ENCODE measurements at regions not wholly inside any gene's neighbourhood (a gene's known extent, or its start where the extent isn't known, plus 50 kb on each side); places are given as distances from the start of the nearest gene placed in this dataset.
"Not testable (repeated sequence)": the region's sequence is repeated elsewhere in the genome, so short reads cannot be mapped to it uniquely, and the experiment has no call there.

GRCh38 chr2:241959751-241960269 lies 90.3 kb downstream of the RTP5 start:
- no peak for DNase-seq

- DNase-seq = no peak
Observed at GRCh38 chr2:241961454-241961853, 91.9 kb downstream of the RTP5 start.

GRCh38 chr2:241964133-241964532 lies 94.6 kb downstream of the RTP5 start:
- DNase-seq = no peak

- no peak for DNase-seq
Observed at GRCh38 chr2:241965931-241966412, 96.4 kb downstream of the RTP5 start.

DNA sequence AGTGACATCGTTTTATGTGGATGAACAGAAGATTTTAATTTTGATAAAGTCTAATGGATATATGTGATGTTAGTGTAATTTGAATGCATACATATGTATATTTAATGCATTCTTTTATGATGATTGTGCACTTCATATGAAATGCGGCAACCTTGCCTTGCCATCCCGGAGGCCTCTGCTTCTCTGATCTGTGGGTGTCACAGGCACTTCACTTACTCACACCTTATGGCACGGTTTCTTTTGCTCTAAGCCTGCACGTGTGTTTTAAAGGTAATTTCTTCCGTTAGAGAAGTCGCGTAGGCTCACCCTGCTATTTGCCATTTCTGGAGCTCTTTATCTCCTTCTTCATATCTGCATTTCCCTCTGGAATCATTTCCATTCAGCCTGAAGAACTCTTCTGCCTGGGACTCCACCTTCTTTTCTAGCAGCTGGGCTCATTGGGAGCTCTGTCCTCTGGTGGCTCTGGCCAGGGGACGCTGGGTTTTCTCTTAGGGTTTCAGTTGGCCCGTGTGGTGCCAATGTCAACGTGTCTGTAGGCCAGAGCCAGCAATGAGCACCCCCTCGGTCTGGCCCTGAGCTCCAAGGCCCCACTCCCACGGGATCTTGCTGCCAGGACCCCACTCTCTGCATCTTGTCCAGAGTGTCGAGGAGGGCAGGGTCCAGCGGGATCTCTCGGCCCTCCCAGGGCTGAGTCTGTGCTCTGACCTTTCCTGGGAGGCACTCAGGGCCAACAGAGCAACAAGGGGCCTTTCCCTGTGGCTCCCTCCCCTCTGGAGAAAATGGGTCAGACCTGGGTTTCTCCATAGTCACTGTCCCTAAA lies 97.3 kb downstream of the RTP5 start:
- DNase-seq = no peak

DNA sequence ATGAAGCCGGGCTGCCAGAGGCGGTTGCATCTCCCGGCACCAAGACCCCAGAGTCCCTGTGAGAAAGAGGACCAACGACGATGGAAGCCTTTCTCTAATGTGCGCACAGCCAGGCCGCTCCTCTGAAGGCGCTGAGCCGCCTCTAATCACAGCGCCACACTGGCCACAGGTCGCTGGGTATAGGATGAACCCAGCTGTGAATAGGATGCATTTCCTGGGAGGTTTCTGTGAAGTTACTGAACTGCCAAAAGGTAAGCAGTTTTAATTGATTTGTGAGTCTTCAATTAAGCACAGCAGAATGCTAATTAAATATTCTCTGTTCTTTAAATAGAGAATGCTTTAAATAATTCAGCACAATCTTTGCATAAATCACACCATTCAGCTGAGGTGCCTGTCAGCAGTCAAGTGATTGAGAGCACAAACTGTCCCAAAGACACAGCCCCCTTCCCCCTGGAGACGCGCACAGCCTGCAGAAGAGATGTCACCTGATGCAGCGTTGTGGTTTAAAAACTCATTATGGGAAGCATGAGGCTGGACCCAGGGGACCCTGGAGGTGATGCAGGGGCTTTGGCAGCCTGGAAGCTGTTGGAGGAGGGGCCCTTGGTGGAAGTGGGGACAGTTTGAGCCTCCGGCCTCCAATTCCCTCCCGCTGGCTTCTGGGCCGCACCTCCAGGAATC lies 98.1 kb downstream of the RTP5 start:
- DNase-seq = no peak

DNA sequence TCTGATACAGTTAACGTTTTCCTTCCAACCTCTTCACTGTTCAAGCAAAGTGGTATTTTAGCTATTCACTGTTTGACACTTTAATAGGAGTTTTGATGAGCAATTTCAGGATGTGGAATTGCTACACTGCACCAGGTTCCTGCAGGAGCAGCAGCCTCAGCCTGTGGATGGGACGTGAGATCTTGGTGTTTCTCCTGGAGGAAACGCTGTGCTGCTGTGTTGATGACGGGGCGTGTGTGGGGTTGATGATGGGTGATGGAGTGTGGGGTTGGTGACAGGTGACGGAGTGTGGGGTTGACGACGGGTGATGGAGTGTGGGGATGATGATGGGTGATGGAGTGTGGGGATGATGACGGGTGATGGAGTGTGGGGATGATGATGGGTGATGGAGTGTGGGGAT lies 98.9 kb downstream of the RTP5 start:
- no peak for DNase-seq

GRCh38 chr2:241969182-241969581 lies 99.7 kb downstream of the RTP5 start:
- not testable (repeated sequence) for DNase-seq

- no peak for DNase-seq
Observed at GRCh38 chr2:241970716-241971115, 101.2 kb downstream of the RTP5 start.

DNA sequence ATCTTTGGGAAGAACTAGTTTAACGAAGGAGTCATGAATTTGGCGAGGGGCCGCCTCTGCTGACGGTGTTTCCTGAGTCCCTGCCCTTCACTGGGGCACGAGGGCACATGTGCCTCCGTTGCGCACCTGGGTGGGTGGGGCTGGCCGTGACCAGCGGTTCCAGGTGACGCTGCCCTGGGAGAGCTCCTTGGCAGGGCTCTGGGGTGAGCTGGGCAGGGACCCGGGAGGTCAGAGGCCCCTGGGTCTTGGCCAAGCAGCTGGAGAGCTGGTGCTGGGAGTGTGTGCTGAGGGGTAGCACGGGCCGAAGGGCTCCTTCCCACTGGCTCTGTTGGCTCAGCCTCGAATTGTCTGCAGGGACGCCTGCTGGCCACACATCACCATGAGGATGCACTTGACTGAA lies 104.6 kb downstream of the RTP5 start:
- no peak for DNase-seq

GRCh38 chr2:241974851-241975592 lies 105.5 kb downstream of the RTP5 start:
- DNase-seq = no peak

DNA sequence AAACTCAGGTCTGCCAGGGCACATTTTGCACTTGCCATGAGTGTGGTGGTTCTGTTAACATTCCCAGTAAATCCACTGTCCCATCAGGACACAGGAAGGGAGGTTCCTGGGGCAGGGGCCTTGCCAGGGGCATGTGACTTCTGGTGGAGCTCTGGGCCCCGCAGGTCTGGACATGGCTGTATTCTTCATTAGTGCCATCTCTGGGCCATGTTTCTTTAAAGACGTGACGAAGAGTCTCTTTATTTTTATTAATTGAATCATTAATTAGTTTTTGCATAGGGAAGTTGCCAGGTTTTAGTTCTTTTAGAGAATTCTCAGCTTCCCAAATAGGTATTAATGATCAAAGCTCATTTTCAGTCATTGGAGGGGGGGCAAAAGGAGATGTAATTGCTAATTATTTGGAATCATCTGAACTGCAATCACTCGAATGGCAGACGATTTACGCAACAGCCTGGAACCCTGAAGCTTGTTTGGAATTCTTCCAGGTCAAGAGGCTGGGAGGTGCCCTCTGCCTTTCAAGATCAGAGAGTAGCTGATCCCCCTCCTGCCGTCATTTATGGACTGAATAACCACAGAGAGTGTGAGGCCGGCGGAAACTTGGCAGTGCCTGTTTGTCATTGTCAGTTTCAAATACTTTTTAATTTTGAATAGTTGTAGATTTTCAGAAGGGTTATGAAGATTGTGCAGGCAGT lies 106.2 kb downstream of the RTP5 start:
- no peak for DNase-seq

DNA sequence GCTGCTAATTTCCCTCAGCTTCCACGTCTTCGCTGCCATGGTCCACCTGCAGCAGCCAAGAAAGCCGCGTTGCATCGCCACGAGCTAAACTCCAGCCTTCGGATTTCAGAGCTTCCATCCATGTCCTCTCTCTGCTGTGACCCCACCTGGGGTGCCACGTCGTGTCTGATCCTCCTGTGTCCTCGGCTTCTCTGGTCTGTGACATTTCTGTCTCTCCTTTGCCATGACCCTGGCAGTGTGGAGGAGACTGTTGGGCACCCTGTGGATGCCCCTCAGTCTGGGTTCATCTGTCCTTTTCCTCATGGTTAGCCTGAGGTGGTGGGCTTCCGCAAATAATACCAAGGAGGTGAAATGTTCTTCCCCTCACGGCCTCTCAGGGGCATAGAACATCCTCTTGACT lies 106.8 kb downstream of the RTP5 start:
- no peak for DNase-seq

DNA sequence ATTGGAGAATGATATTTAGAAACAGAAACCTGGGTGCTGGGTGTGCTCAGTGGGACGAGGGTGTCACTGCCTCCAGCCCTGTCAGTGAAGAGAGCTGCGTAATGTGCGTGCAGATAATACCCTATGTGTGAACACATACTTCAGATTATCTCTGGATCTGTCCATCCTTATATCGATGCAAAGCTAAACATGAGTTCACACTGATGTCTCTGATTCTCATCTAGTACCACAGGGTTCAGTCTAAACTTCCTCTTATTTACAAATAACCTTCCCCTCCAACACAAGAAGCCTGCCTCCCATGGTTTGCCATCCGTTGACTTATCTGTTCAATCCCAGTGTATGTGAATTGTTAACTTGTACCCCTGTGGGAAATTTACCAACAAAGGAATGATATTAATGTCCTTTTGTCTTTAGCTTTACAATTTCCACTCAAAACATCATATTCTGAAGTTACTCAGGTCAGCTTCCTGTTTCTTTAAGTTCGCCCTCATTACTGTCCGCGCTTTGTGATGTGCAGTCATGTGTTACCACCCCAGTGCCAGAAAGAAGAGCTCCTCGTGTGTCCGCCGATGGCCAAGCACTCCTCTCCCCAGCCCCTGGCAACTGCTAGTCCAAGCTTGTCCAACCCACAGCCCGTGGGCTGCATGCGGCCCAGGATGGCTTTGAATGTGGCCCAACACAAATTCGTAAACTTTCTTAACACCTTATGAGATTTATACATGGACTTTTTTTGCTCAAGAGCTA lies 108.2 kb downstream of the RTP5 start:
- no peak for DNase-seq

- DNase-seq = no peak
Observed at GRCh38 chr2:241978670-241979069, 109.1 kb downstream of the RTP5 start.

GRCh38 chr2:241980193-241980592 lies 110.7 kb downstream of the RTP5 start:
- no peak for DNase-seq

DNA sequence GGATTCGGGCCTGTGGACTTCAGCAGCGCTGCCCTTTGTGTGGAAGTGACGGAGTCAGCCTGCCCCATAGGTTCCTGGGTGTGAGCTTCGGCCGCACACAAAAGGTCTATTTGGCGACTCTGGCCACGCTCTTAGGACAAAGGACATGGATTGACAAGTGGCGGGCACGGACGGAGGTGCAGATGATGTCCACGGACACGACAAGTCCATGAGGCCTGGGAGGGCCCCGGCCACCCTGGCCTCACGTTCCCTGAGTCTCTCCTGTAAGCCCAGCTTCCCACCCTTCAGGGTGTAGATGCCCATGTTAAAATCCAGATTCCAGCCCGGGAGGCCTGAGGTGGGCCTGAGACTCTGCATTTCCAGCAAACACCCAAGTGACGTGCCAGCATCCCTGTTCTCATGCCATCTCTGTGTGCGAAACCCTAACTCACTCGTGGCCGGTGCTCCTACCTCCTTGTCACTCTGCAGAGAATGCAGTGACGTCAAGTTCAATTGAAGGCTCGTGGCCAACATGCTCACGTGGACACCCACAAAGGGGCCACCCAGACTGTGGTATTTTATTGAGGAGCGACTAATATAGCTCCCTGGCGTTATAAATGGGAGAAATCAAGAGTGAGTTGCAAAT lies 111.7 kb downstream of the RTP5 start:
- no peak for DNase-seq

GRCh38 chr2:241982706-241983570 lies 113.4 kb downstream of the RTP5 start:
- DNase-seq = no peak

- no peak for DNase-seq
Observed at GRCh38 chr2:241983571-241984270, 114.2 kb downstream of the RTP5 start.

- DNase-seq = no peak
Observed at GRCh38 chr2:241984271-241984655, 114.7 kb downstream of the RTP5 start.

Measured in RPMI8226 (cell line).